Suprapubic skin (tissue), 3 donors: ENCODE measurements at regions not wholly inside any gene's neighbourhood (a gene's known extent, or its start where the extent isn't known, plus 50 kb on each side); places are given as distances from the start of the nearest gene placed in this dataset.

Source experiments
- CTCF ChIP-seq, 2 donors: fragments of 200-600 bp in 1 of 2; fragments of 450-650 bp in 1 of 2; sonication (generic) in 1 of 2; IDR thresholded peaks; one replicate each; pipeline ENCODE4 v1.5.1; 2016 to 2019; ENCODE audit warnings: antibody characterized with exemption in 2 of 2, mild to moderate bottlenecking in 1 of 2, moderate library complexity in 1 of 2
- EP300 ChIP-seq: sonication (generic); formaldehyde crosslinking; IDR thresholded peaks from one replicate; pipeline ENCODE4 v1.6.1; 2017; ENCODE audit warnings: antibody characterized with exemption
- POLR2A ChIP-seq, 2 donors: fragments of 450-650 bp; IDR thresholded peaks; one replicate each; pipeline ENCODE4 v1.6.1; 2017; ENCODE audit warnings: antibody characterized with exemption in 2 of 2, mild to moderate bottlenecking in 2 of 2, moderate library complexity in 2 of 2

- no peak for TF ChIP-seq EP300
- TF ChIP-seq CTCF (IDR thresholded peaks at IDR 0.05), result no peak
- no peak for TF ChIP-seq POLR2A (IDR thresholded peaks at IDR 0.05)
These were observed 76.3 kb downstream of the HFE start for GRCh38 chr6:26163427-26164119.
